ENCODE measurements at regions not wholly inside any gene's neighbourhood (a gene's known extent, or its start where the extent isn't known, plus 50 kb on each side); places are given as distances from the start of the nearest gene placed in this dataset.
A peak's percentile ranks its signal among the peaks of the same experiment; 100 is the strongest.

- H3K27ac ChIP-seq = no peak overlapping the region
Measured at GRCh38 chr3:193850084-193850619, 257.1 kb downstream of the OPA1 start.

DNA sequence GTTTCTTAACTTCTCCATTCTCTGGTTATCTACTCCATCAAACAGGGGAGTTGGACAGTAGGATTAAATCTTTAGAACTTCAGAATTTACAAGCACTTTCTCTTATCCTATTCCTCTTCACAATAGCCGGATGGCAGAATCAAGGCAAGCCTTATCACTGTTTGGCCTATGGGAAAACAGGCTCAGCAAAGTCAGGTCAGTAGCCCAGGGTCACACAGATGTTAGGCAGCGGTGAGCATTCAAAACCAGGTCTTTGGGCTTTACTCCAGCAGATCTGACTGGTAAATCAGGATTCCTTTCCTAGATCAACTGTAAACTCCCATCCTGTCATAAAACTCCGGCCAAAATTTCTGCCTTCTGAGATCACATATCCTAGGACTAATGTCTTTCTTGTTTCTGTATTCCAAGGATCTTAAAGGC is 258.4 kb downstream of the OPA1 start:
- 28% methylated on average over 3 of the region's 3 CpGs for WGBS
- Histone ChIP-seq H3K9me3 (no peaks in the 10 kb centered on the region), H3K27ac (peak overlapping the region; percentile 66 to 68), H3K27me3 (replicated peaks; ENCODE audit: insufficient read depth) (no peaks in the 10 kb centered on the region), H3K4me3 (no peak overlapping the region), H3K4me1 (replicated peaks) (peaks cover 12% of the 10 kb centered on the region), H3K36me3 (no peaks in the 10 kb centered on the region)
- DNase-seq (ENCODE audit: low spot score) = peak; percentile 36
- intact Hi-C loops (cut with DNase I) = no loop called here
- peak; percentile 48 for TF ChIP-seq POLR2AphosphoS5 (IDR thresholded peaks at IDR 0.05)
- no peak for TF ChIP-seq CTCF (IDR thresholded peaks at IDR 0.05)

More at GRCh38 chr3:193850084-193850619, 257.1 kb downstream of the OPA1 start:
- intact Hi-C loops (cut with DNase I) = no loop called here
- peaks cover 12% of the 10 kb centered on the region for H3K4me1 ChIP-seq (replicated peaks)
- no peaks in the 10 kb centered on the region for H3K36me3 ChIP-seq
- H3K4me3 ChIP-seq = no peak overlapping the region
- TF ChIP-seq POLR2AphosphoS5 (IDR thresholded peaks at IDR 0.05) = no peak
- TF ChIP-seq POLR2A (IDR thresholded peaks at IDR 0.05) = no peak
- no peak for TF ChIP-seq CTCF (IDR thresholded peaks at IDR 0.05)
- 94% methylated on average over 5 of the region's 5 CpGs for WGBS
- H3K9me3 ChIP-seq = no peaks in the 10 kb centered on the region
- DNase-seq (ENCODE audit: low spot score) = no peak
- no peaks in the 10 kb centered on the region for H3K27me3 ChIP-seq (replicated peaks; ENCODE audit: insufficient read depth)

GRCh38 chr3:193851941-193852674 is 259.1 kb downstream of the OPA1 start:
- no peaks in the 10 kb centered on the region for H3K9me3 ChIP-seq
- no peaks in the 10 kb centered on the region for H3K27me3 ChIP-seq (replicated peaks; ENCODE audit: insufficient read depth)
- WGBS = 33% methylated on average over 13 of the region's 13 CpGs
- H3K4me3 ChIP-seq = no peak overlapping the region
- H3K27ac ChIP-seq = peak overlapping the region; percentile 66 to 68
- peaks cover 12% of the 10 kb centered on the region for H3K4me1 ChIP-seq (replicated peaks)
- peak; percentile 63 for DNase-seq (ENCODE audit: low spot score)
- intact Hi-C loops (cut with DNase I) = no loop called here
- H3K36me3 ChIP-seq = no peaks in the 10 kb centered on the region
- TF ChIP-seq CTCF (IDR thresholded peaks at IDR 0.05) = no peak
- TF ChIP-seq POLR2A (IDR thresholded peaks at IDR 0.05) = no peak
- peak; percentile 55 for TF ChIP-seq POLR2AphosphoS5 (IDR thresholded peaks at IDR 0.05)

DNA sequence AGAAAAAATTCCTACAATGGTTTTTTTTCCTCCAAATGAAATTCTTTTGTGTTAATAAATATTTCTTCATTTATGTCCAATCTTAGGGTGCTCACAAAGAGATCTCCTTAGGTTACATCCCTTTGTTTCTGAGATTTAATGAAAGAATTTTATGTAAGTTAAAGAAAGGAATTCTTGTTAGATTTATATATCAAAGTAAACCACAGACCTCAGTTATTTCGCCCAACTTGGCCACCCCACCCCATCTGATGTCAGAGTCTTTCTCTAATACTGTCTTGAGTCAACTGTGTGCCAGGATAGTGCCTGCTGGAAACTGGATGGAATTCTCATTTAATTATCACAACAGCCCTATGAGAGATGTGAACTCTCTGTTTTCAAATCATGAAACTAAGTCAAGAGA is 259.9 kb downstream of the OPA1 start:
- intact Hi-C loops (cut with DNase I) = no loop called here
- Histone ChIP-seq H3K4me3 (no peak overlapping the region), H3K27me3 (replicated peaks; ENCODE audit: insufficient read depth) (no peaks in the 10 kb centered on the region), H3K36me3 (no peaks in the 10 kb centered on the region), H3K9me3 (no peaks in the 10 kb centered on the region), H3K4me1 (replicated peaks) (peaks cover 12% of the 10 kb centered on the region), H3K27ac (peak overlapping the region in 1 of 2 donors; percentile 68)
- TF ChIP-seq POLR2A (IDR thresholded peaks at IDR 0.05) = no peak
- no peak for DNase-seq (ENCODE audit: low spot score)
- WGBS = 41% methylated on average over 1 of the region's 1 CpG

DNA sequence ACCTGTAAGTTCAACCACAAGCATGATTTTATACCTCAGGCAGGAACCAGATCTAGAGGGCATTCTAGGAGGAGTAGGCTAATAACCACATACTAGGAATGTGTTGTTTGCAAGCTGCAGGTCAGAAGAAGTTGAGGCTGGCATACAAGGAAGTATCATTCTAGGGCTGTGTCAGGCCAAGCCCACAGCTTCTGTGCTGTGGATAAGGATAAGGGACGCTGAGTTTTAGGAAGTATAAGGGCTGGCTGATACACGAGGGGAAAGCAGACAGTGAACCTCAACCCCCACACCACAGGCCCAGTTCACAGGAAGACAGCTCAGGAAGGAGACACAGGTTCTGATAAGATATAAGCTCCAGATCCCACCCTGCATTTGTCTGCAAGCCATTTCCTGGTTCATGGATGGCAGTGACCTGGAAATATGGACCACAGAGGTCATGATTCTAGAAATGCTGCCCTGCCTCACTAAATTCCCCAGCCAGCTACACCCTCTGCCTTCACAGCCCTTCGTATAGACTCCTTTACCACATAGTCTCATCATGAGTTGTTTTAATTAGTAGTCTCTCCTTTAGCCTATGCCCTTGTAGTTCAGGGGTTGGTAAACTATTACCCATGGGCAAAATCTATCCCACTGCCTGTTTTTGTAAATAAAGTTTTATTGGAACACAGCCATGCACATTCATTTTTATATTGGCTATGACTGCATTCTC is 260.7 kb downstream of the OPA1 start:
- DNase-seq (ENCODE audit: low spot score) = no peak
- Histone ChIP-seq H3K27ac (no peak overlapping the region), H3K27me3 (replicated peaks; ENCODE audit: insufficient read depth) (no peaks in the 10 kb centered on the region), H3K4me3 (no peak overlapping the region), H3K9me3 (no peaks in the 10 kb centered on the region), H3K4me1 (replicated peaks) (peaks cover 12% of the 10 kb centered on the region), H3K36me3 (no peaks in the 10 kb centered on the region)
- intact Hi-C loops (cut with DNase I) = no loop called here
- 62% methylated on average over 3 of the region's 3 CpGs for WGBS
- TF ChIP-seq POLR2A (IDR thresholded peaks at IDR 0.05) (no peak), CTCF (IDR thresholded peaks at IDR 0.05) (no peak), POLR2AphosphoS5 (IDR thresholded peaks at IDR 0.05) (no peak)

Data from prostate gland (tissue), 2 donors.